ENCODE measurements at regions not wholly inside any gene's neighbourhood (a gene's known extent, or its start where the extent isn't known, plus 50 kb on each side); places are given as distances from the start of the nearest gene placed in this dataset.

DNA sequence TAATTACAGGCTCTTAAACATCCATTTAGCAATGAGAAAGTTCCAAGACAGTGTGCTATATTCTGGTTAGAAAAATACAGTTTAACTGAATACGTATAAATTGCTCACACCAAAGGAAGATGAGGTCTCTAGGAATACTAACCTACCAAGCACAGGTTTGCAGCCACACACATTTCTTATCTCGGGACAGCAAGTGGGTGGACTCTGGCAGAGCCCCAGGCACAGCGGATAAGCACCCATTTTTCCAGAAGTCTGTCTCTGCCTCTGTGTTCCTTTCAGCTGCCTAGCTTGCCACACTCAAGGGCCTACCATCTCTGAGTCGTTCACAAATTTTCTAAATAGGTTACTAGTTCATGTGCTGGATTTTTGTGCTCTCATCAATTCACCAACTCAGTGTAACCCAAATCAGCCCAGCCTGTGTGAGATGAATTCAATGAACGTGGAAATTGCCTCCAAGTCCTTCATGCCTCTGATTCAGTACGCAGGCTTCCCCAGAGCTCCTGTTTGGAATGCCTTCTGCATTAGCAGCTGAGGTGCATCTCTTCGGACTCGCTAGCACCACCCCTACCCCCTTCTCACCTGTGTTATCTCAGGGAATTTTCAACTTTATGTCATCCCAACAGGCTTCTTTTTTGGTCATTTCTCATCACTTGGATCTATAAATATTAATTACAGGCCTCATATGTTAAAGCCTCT lies 581.0 kb upstream of the CDH11 start:
- Histone ChIP-seq H2BK15ac (ENCODE audit: low read length) (no peak overlapping the region), H2BK5ac (ENCODE audit: low read depth, low read length) (no peak overlapping the region), H2AFZ (ENCODE audit: low read length) (peak overlapping the region; percentile 27; the same call in 1 of the 2 replicates), H3K79me2 (ENCODE audit: control insufficient read depth in 1 of 2, insufficient read depth in 2 of 2, low read length in 2 of 2) (no peaks in the 10 kb centered on the region), H2BK12ac (ENCODE audit: low read depth, low read length) (no peak overlapping the region), H3K36me3 (ENCODE audit: control insufficient read depth in 2 of 4, insufficient read depth in 4 of 4, low read length in 3 of 4) (no peaks in the 10 kb centered on the region; a peak in 2 of 8 replicates), H3K56ac (replicated peaks; ENCODE audit: insufficient read length, low read depth, low read length) (no peak overlapping the region), H4K5ac (ENCODE audit: insufficient read length, low read depth, low read length) (no peak overlapping the region), H3K9me3 (ENCODE audit: insufficient read depth in 2 of 2, low read depth in 1 of 2, low read length in 1 of 2) (no peaks in the 10 kb centered on the region), H3K4ac (replicated peaks; ENCODE audit: insufficient read length, low read depth, low read length) (no peak overlapping the region), H3K4me1 (replicated peaks in 1 of 4; ENCODE audit: control insufficient read depth in 3 of 4, insufficient read depth in 4 of 4, low read length in 3 of 4) (peaks cover 0 to 7% (median 0%) of the 10 kb centered on the region in 4 experiments; a peak in 2 of 7 replicates), H3K27me3 (replicated peaks in 1 of 4; ENCODE audit: control insufficient read depth in 3 of 4, extremely low read depth in 1 of 4, insufficient read depth in 3 of 4, low read length in 3 of 4) (no peaks in the 10 kb centered on the region), H3K9ac (replicated peaks in 1 of 4; ENCODE audit: extremely low read depth in 1 of 4, low read depth in 3 of 4, low read length in 3 of 4) (no peak overlapping the region), H4K91ac (replicated peaks; ENCODE audit: insufficient read length, low read length) (no peak overlapping the region), H4K20me1 (replicated peaks in 1 of 2; ENCODE audit: control insufficient read depth in 1 of 2, insufficient read depth in 2 of 2, low read length in 2 of 2) (no peaks in the 10 kb centered on the region), H3K14ac (ENCODE audit: insufficient read length) (no peak overlapping the region), H2AK5ac (ENCODE audit: low read depth, low read length) (no peak overlapping the region), H3K27ac (ENCODE audit: low read depth, low read length) (no peak overlapping the region), H3K4me2 (ENCODE audit: insufficient read depth in 1 of 2, low read depth in 2 of 2, low read length in 2 of 2) (no peak overlapping the region), H3K79me1 (ENCODE audit: low read depth, low read length) (no peaks in the 10 kb centered on the region), H3K23me2 (ENCODE audit: low read depth, low read length) (no peaks in the 10 kb centered on the region), H4K8ac (ENCODE audit: extremely low read depth, insufficient read depth, low read length) (no peak overlapping the region), H2BK120ac (replicated peaks; ENCODE audit: low read depth, low read length) (no peak overlapping the region), H2BK20ac (ENCODE audit: low read length) (no peak overlapping the region), H3K18ac (ENCODE audit: extremely low read depth, low read length) (no peak overlapping the region), H3K23ac (ENCODE audit: insufficient read length) (no peak overlapping the region), H3K4me3 (ENCODE audit: extremely low read depth in 1 of 4, insufficient read depth in 2 of 4, low read depth in 3 of 4, low read length in 4 of 4) (no peak overlapping the region)
- ChIA-PET CTCF (ENCODE audit: partially characterized antibody) (interaction anchor here (1.0 kb wide), 2 partner anchors 323 to 566 kb away, joined by 3 read pairs; no protein-coding TSS in a partner anchor), POLR2A (ENCODE audit: partially characterized antibody) (no interaction called here)
- 85% methylated on average over 8 of the region's 8 CpGs; no CpG with 5 or more reads in 1 of the 2 experiments for WGBS, 2 experiments (ENCODE audit: extremely low coverage in 1 of 2, insufficient coverage in 1 of 2, insufficient read length in 1 of 2, insufficient replicate concordance in 2 of 2, low coverage in 1 of 2, low lambda C conversion rate in 2 of 2, missing lambda C conversion rate in 1 of 2)
- no peak for FAIRE-seq
- no peak for DNase-seq (ENCODE audit: low read depth in 1 of 2, low spot score in 2 of 2)
- TF ChIP-seq RXRA (IDR thresholded peaks at IDR 0.05; ENCODE audit: insufficient read depth, low read depth, low read length) (no peak), TAF7 (optimal IDR thresholded peaks at IDR 0.05; ENCODE audit: borderline replicate concordance, low read depth, low read length) (no peak), SUZ12 (IDR thresholded peaks at IDR 0.05; ENCODE audit: low read length) (no peak), CHD1 (IDR thresholded peaks at IDR 0.05; ENCODE audit: low read depth, low read length) (no peak), CBX8 (IDR thresholded peaks at IDR 0.05; ENCODE audit: borderline replicate concordance, low read depth, low read length) (no peak), RAD21 (IDR thresholded peaks at IDR 0.05 in 1 of 2, conservative IDR thresholded peaks at IDR 0.05 in 1 of 2; ENCODE audit: low read depth in 2 of 2, low read length in 2 of 2) (no peak), PHF8 (conservative IDR thresholded peaks at IDR 0.05; ENCODE audit: low read depth, low read length) (no peak), SIN3A (conservative IDR thresholded peaks at IDR 0.05 in 1 of 2, IDR thresholded peaks at IDR 0.05 in 1 of 2; ENCODE audit: low read depth in 1 of 2, low read length in 2 of 2) (no peak), SIX5 (IDR thresholded peaks at IDR 0.05; ENCODE audit: low read depth, low read length) (no peak), RBBP5 (IDR thresholded peaks at IDR 0.05; ENCODE audit: borderline replicate concordance, low read depth, low read length) (no peak), TCF12 (IDR thresholded peaks at IDR 0.05; ENCODE audit: low read depth, low read length) (no peak), SAP30 (IDR thresholded peaks at IDR 0.05; ENCODE audit: insufficient read depth, insufficient replicate concordance, low read length) (no peak)

Measured in H1 (cell line).